ENCODE measurements at regions not wholly inside any gene's neighbourhood (a gene's known extent, or its start where the extent isn't known, plus 50 kb on each side); places are given as distances from the start of the nearest gene placed in this dataset.
"Not testable (repeated sequence)": the region's sequence is repeated elsewhere in the genome, so short reads cannot be mapped to it uniquely, and the experiment has no call there.

DNA sequence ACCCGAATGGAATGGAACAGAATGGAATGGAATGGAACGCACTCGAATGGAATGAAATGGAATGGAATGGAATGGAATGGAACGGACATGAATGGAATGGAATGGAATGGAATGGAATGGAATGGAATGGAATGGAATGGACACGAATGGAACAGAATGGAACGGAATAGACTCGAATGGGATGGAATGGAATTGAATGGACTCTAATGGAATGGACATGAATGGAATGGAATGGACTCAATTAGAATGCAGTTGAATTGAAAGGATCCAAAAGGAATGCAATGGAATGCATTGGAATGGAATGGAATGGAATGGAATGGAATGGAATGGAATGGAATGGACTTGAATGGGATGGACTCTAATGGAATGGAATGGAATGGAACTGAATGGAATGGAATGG lies 102.2 kb upstream of the FBXO28 start:
- TF ChIP-seq, protein P1, sequence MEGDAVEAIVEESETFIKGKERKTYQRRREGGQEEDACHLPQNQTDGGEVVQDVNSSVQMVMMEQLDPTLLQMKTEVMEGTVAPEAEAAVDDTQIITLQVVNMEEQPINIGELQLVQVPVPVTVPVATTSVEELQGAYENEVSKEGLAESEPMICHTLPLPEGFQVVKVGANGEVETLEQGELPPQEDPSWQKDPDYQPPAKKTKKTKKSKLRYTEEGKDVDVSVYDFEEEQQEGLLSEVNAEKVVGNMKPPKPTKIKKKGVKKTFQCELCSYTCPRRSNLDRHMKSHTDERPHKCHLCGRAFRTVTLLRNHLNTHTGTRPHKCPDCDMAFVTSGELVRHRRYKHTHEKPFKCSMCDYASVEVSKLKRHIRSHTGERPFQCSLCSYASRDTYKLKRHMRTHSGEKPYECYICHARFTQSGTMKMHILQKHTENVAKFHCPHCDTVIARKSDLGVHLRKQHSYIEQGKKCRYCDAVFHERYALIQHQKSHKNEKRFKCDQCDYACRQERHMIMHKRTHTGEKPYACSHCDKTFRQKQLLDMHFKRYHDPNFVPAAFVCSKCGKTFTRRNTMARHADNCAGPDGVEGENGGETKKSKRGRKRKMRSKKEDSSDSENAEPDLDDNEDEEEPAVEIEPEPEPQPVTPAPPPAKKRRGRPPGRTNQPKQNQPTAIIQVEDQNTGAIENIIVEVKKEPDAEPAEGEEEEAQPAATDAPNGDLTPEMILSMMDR (conservative IDR thresholded peaks at IDR 0.05): not testable (repeated sequence)
- not testable (repeated sequence) for TF ChIP-seq ZFX (IDR thresholded peaks at IDR 0.05)

All from C4-2B (cell line).